ENCODE measurements at regions not wholly inside any gene's neighbourhood (a gene's known extent, or its start where the extent isn't known, plus 50 kb on each side); places are given as distances from the start of the nearest gene placed in this dataset.
A peak's percentile ranks its signal among the peaks of the same experiment; 100 is the strongest.
"Not testable (repeated sequence)": the region's sequence is repeated elsewhere in the genome, so short reads cannot be mapped to it uniquely, and the experiment has no call there.

GRCh38 chr16:79395591-79395990 is 204.9 kb downstream of the MAF start:
- Mint-ChIP-seq H3K4me3 (no peak overlapping the region), H3K4me1 (ENCODE audit: low read depth) (no peaks in the 10 kb centered on the region)

GRCh38 chr16:79394206-79394605 is 206.3 kb downstream of the MAF start:
- CTCF ChIA-PET: no interaction called here
- intact Hi-C loops (cut with micrococcal nuclease): no loop called here
- no peak for DNase-seq
- Mint-ChIP-seq H3K36me3 (ENCODE audit: low read depth) (no peaks in the 10 kb centered on the region), H3K4me1 (ENCODE audit: low read depth) (no peaks in the 10 kb centered on the region), H3K27me3 (ENCODE audit: low read depth) (peaks cover 4% of the 10 kb centered on the region), H3K4me3 (no peak overlapping the region), H3K27ac (no peak overlapping the region), H3K9me3 (no peaks in the 10 kb centered on the region)

More at GRCh38 chr16:79395591-79395990, 204.9 kb downstream of the MAF start:
- CTCF ChIA-PET: no interaction called here
- peaks cover 4% of the 10 kb centered on the region for H3K27me3 Mint-ChIP-seq (ENCODE audit: low read depth)
- H3K27ac Mint-ChIP-seq: no peak overlapping the region
- DNase-seq: no peak
- intact Hi-C loops (cut with micrococcal nuclease): no loop called here
- H3K9me3 Mint-ChIP-seq: no peaks in the 10 kb centered on the region
- H3K36me3 Mint-ChIP-seq (ENCODE audit: low read depth): no peaks in the 10 kb centered on the region

- Mint-ChIP-seq H3K9me3 (no peaks in the 10 kb centered on the region), H3K27ac (no peak overlapping the region), H3K4me1 (ENCODE audit: low read depth) (no peaks in the 10 kb centered on the region), H3K36me3 (ENCODE audit: low read depth) (no peaks in the 10 kb centered on the region), H3K4me3 (no peak overlapping the region), H3K27me3 (ENCODE audit: low read depth) (peaks cover 4% of the 10 kb centered on the region)
- intact Hi-C loops (cut with micrococcal nuclease): no loop called here
- DNase-seq: no peak
- CTCF ChIA-PET: no interaction called here
Observed at GRCh38 chr16:79393564-79393963, 207.0 kb downstream of the MAF start.

- H3K4me1 Mint-ChIP-seq (ENCODE audit: low read depth): no peaks in the 10 kb centered on the region
- CTCF ChIA-PET: no interaction called here
- H3K27ac Mint-ChIP-seq: no peak overlapping the region
- H3K9me3 Mint-ChIP-seq: no peaks in the 10 kb centered on the region
- H3K4me3 Mint-ChIP-seq: no peak overlapping the region
- no peaks in the 10 kb centered on the region for H3K36me3 Mint-ChIP-seq (ENCODE audit: low read depth)
- intact Hi-C loops (cut with micrococcal nuclease): no loop called here
- peaks cover 4% of the 10 kb centered on the region for H3K27me3 Mint-ChIP-seq (ENCODE audit: low read depth)
- DNase-seq: no peak
Observed at GRCh38 chr16:79393127-79393526, 207.4 kb downstream of the MAF start.

GRCh38 chr16:79392081-79392480 is 208.5 kb downstream of the MAF start:
- no peaks in the 10 kb centered on the region for H3K36me3 Mint-ChIP-seq (ENCODE audit: low read depth)
- no peaks in the 10 kb centered on the region for H3K4me1 Mint-ChIP-seq (ENCODE audit: low read depth)
- intact Hi-C loops (cut with micrococcal nuclease): no loop called here
- no peak for DNase-seq
- peaks cover 4% of the 10 kb centered on the region for H3K27me3 Mint-ChIP-seq (ENCODE audit: low read depth)
- no peak overlapping the region for H3K4me3 Mint-ChIP-seq
- CTCF ChIA-PET: no interaction called here
- no peak overlapping the region for H3K27ac Mint-ChIP-seq
- no peaks in the 10 kb centered on the region for H3K9me3 Mint-ChIP-seq

- no peak overlapping the region for H3K27ac Mint-ChIP-seq
- DNase-seq: no peak
- H3K36me3 Mint-ChIP-seq (ENCODE audit: low read depth): no peaks in the 10 kb centered on the region
- intact Hi-C loops (cut with micrococcal nuclease): no loop called here
- no peaks in the 10 kb centered on the region for H3K9me3 Mint-ChIP-seq
- no peaks in the 10 kb centered on the region for H3K4me1 Mint-ChIP-seq (ENCODE audit: low read depth)
- H3K4me3 Mint-ChIP-seq: no peak overlapping the region
- CTCF ChIA-PET: no interaction called here
- H3K27me3 Mint-ChIP-seq (ENCODE audit: low read depth): peaks cover 4% of the 10 kb centered on the region
Observed at GRCh38 chr16:79391395-79391794, 209.1 kb downstream of the MAF start.

- Mint-ChIP-seq H3K4me3 (no peak overlapping the region), H3K9me3 (no peaks in the 10 kb centered on the region), H3K4me1 (ENCODE audit: low read depth) (no peaks in the 10 kb centered on the region), H3K36me3 (ENCODE audit: low read depth) (no peaks in the 10 kb centered on the region), H3K27ac (no peak overlapping the region), H3K27me3 (ENCODE audit: low read depth) (peaks cover 4% of the 10 kb centered on the region)
- no peak for DNase-seq
- CTCF ChIA-PET: no interaction called here
- intact Hi-C loops (cut with micrococcal nuclease): no loop called here
Observed at GRCh38 chr16:79390481-79391051, 210.0 kb downstream of the MAF start.

- H3K4me3 Mint-ChIP-seq: no peak overlapping the region
- peaks cover 4% of the 10 kb centered on the region for H3K27me3 Mint-ChIP-seq (ENCODE audit: low read depth)
- H3K36me3 Mint-ChIP-seq (ENCODE audit: low read depth): no peaks in the 10 kb centered on the region
- no peak overlapping the region for H3K27ac Mint-ChIP-seq
- H3K4me1 Mint-ChIP-seq (ENCODE audit: low read depth): no peaks in the 10 kb centered on the region
- no peak for DNase-seq
- no peaks in the 10 kb centered on the region for H3K9me3 Mint-ChIP-seq
- CTCF ChIA-PET: no interaction called here
- intact Hi-C loops (cut with micrococcal nuclease): no loop called here
Observed at GRCh38 chr16:79388396-79388795, 212.1 kb downstream of the MAF start.

GRCh38 chr16:79386299-79386698 is 214.2 kb downstream of the MAF start:
- CTCF ChIA-PET: interaction anchor here (1.5 kb wide), 1 partner anchor 52 kb away, joined by 3 read pairs; no protein-coding TSS in a partner anchor

GRCh38 chr16:79381603-79382042 is 218.9 kb downstream of the MAF start:
- H3K4me3 Mint-ChIP-seq: peak overlapping the region; percentile 10
- CTCF ChIA-PET: interaction anchor here (0.6 kb wide), 1 partner anchor 225 kb away, joined by 3 read pairs; no protein-coding TSS in a partner anchor
- H3K4me1 Mint-ChIP-seq (ENCODE audit: low read depth): peaks cover 24% of the 10 kb centered on the region
- peaks cover under 1% of the 10 kb centered on the region for H3K36me3 Mint-ChIP-seq (ENCODE audit: low read depth)
- DNase-seq: peak; percentile 6
- intact Hi-C loops (cut with micrococcal nuclease): no loop called here
- no peak overlapping the region for H3K27ac Mint-ChIP-seq
- no peaks in the 10 kb centered on the region for H3K9me3 Mint-ChIP-seq
- no peaks in the 10 kb centered on the region for H3K27me3 Mint-ChIP-seq (ENCODE audit: low read depth)

More at GRCh38 chr16:79386299-79386698, 214.2 kb downstream of the MAF start:
- Mint-ChIP-seq H3K4me3 (no peak overlapping the region), H3K27ac (no peak overlapping the region), H3K36me3 (ENCODE audit: low read depth) (no peaks in the 10 kb centered on the region), H3K4me1 (ENCODE audit: low read depth) (peaks cover 10% of the 10 kb centered on the region), H3K9me3 (no peaks in the 10 kb centered on the region), H3K27me3 (ENCODE audit: low read depth) (peaks cover 4% of the 10 kb centered on the region)
- intact Hi-C loops (cut with micrococcal nuclease): no loop called here
- no peak for DNase-seq

GRCh38 chr16:79380995-79381602 is 219.4 kb downstream of the MAF start:
- CTCF ChIA-PET: interaction anchor here (0.6 kb wide), 1 partner anchor 225 kb away, joined by 3 read pairs; no protein-coding TSS in a partner anchor
- intact Hi-C loops (cut with micrococcal nuclease): no loop called here
- H3K4me3 Mint-ChIP-seq: peak overlapping the region; percentile 10
- no peak overlapping the region for H3K27ac Mint-ChIP-seq
- H3K4me1 Mint-ChIP-seq (ENCODE audit: low read depth): peaks cover 24% of the 10 kb centered on the region
- H3K27me3 Mint-ChIP-seq (ENCODE audit: low read depth): no peaks in the 10 kb centered on the region
- DNase-seq: peak; percentile 8
- H3K9me3 Mint-ChIP-seq: no peaks in the 10 kb centered on the region
- H3K36me3 Mint-ChIP-seq (ENCODE audit: low read depth): peaks cover 1% of the 10 kb centered on the region

GRCh38 chr16:79379095-79379494 is 221.4 kb downstream of the MAF start:
- peaks cover 1% of the 10 kb centered on the region for H3K36me3 Mint-ChIP-seq (ENCODE audit: low read depth)
- no peaks in the 10 kb centered on the region for H3K9me3 Mint-ChIP-seq
- no peak overlapping the region for H3K4me3 Mint-ChIP-seq
- intact Hi-C loops (cut with micrococcal nuclease): no loop called here
- no peaks in the 10 kb centered on the region for H3K27me3 Mint-ChIP-seq (ENCODE audit: low read depth)
- DNase-seq: no peak
- CTCF ChIA-PET: interaction anchor here (1.6 kb wide), 1 partner anchor 10 kb away, joined by 3 read pairs; no protein-coding TSS in a partner anchor
- peaks cover 24% of the 10 kb centered on the region for H3K4me1 Mint-ChIP-seq (ENCODE audit: low read depth)
- H3K27ac Mint-ChIP-seq: no peak overlapping the region

GRCh38 chr16:79377082-79377481 is 223.5 kb downstream of the MAF start:
- DNase-seq; H3K27me3 Mint-ChIP-seq (ENCODE audit: low read depth); CTCF ChIA-PET; H3K27ac Mint-ChIP-seq; H3K9me3 Mint-ChIP-seq; H3K4me3 Mint-ChIP-seq; intact Hi-C loops (cut with micrococcal nuclease); H3K36me3 Mint-ChIP-seq (ENCODE audit: low read depth): not testable (repeated sequence)
- H3K4me1 Mint-ChIP-seq (ENCODE audit: low read depth): peaks cover 25% of the 10 kb centered on the region

Data from activated naive CD4-positive, alpha-beta T cell treated with anti-CD3 and anti-CD28 coated beads for 36 hours (primary cell).